ENCODE measurements at regions not wholly inside any gene's neighbourhood (a gene's known extent, or its start where the extent isn't known, plus 50 kb on each side); places are given as distances from the start of the nearest gene placed in this dataset.
"Not testable (repeated sequence)": the region's sequence is repeated elsewhere in the genome, so short reads cannot be mapped to it uniquely, and the experiment has no call there.

DNA sequence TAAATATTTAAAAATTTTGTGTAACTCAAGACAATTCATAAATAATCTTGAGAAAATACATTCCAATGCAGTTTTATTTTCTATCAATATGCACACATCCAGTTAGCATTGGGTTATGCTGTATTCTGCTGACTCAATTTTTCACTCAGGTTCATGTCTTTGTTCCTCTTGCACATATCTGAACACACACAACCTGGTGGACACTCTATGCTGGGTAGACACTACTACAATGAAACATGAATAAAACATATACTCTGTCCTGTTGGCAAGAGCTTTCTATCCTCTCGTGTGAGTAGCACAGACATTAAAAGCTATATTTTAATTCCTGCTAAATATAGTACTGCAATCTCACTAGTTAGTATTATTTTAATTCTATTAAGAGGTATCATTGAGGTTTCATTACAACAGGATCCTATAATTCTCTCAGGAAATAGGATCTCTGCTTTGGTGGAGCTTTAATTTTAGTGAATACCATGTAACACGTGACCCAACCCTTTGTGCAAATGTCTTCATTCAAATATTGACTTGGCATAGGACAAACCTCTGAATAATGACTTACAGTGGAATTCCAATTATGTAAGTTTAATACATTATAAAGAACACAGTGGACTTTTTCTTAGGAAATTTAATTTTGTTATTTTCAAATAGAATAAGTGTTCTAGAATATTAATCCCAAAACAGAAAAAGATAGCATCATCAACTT lies 342.3 kb upstream of the TMEFF2 start:
- TF ChIP-seq CTCF (IDR thresholded peaks at IDR 0.05; ENCODE audit: extremely low read depth, low read depth, low read length) = no peak

DNA sequence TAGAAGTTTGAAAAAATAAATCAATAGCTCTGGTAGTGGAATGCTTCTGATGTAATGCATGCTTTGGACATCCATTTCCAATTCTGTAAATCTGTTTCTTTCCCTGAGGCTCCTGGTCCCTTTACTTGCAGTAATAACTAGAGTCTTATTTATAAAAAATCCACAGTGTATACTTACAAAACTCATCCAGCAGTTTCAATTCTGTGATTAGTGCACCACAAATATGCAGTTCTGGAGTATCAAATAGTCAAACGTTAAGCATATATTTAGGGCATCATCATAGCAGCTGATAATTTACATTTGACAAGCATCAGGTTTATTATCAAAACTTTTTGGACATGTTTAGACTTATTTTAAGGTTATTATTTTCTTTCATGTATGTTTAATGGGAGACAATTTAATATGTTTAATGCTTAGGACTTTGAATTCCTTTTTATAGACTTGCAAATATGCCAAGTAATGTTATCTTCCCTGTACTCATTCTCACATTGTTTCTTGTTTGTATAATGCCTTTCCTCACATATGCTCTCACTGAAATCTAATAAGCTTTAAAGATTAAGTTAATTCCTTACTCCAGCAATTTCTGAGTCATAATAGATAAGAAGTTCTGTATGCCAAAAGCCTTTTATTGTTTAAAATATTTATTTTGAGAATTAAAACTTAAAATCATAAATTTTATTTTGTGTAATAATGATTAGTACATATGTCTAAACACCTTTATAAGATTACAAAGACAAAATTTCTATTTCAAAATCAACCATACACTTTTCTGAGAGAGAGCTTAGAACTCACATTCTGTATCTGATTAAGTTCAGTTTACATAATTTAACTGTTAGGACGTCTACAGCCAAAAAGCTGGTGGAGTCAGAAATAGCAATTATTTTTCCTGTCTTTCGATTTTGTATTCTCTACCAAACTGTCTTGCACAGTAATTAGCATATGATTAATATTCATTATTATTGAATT lies 341.5 kb upstream of the TMEFF2 start:
- no peak overlapping the region for H3K4me3 ChIP-seq (ENCODE audit: insufficient read depth, low read length)
- no peaks in the 10 kb centered on the region for H3K9me3 ChIP-seq (ENCODE audit: low read depth, low read length)
- no peak for TF ChIP-seq CTCF (IDR thresholded peaks at IDR 0.05; ENCODE audit: extremely low read depth, low read depth, low read length)
- no peaks in the 10 kb centered on the region for H3K36me3 ChIP-seq (ENCODE audit: insufficient read depth, low read length)
- no peak overlapping the region for H3K27ac ChIP-seq (ENCODE audit: low read depth, low read length)
- H3K79me2 ChIP-seq (ENCODE audit: insufficient read depth, low read length) = no peaks in the 10 kb centered on the region
- no peaks in the 10 kb centered on the region for H3K4me1 ChIP-seq (ENCODE audit: insufficient read depth, low read length)
- no peak overlapping the region for H2AFZ ChIP-seq (ENCODE audit: low read length)
- H3K4me2 ChIP-seq (ENCODE audit: insufficient read depth, low read length) = no peak overlapping the region
- no peaks in the 10 kb centered on the region for H4K20me1 ChIP-seq (ENCODE audit: insufficient read depth, low read length)
- H3K27me3 ChIP-seq (ENCODE audit: insufficient read depth, low read length) = no peaks in the 10 kb centered on the region
- no peak for DNase-seq (ENCODE audit: insufficient read length, low spot score, missing footprints)

More for the DNA sequence above, 342.3 kb upstream of the TMEFF2 start:
- no peaks in the 10 kb centered on the region for H3K36me3 ChIP-seq (ENCODE audit: insufficient read depth, low read length)
- H3K9me3 ChIP-seq (ENCODE audit: low read depth, low read length) = no peaks in the 10 kb centered on the region
- H3K27me3 ChIP-seq (ENCODE audit: insufficient read depth, low read length) = no peaks in the 10 kb centered on the region
- DNase-seq (ENCODE audit: insufficient read length, low spot score, missing footprints) = no peak
- H3K4me2 ChIP-seq (ENCODE audit: insufficient read depth, low read length) = no peak overlapping the region
- H2AFZ ChIP-seq (ENCODE audit: low read length) = no peak overlapping the region
- H3K4me3 ChIP-seq (ENCODE audit: insufficient read depth, low read length) = no peak overlapping the region
- H3K27ac ChIP-seq (ENCODE audit: low read depth, low read length) = no peak overlapping the region
- H4K20me1 ChIP-seq (ENCODE audit: insufficient read depth, low read length) = no peaks in the 10 kb centered on the region
- H3K79me2 ChIP-seq (ENCODE audit: insufficient read depth, low read length) = no peaks in the 10 kb centered on the region
- no peaks in the 10 kb centered on the region for H3K4me1 ChIP-seq (ENCODE audit: insufficient read depth, low read length)

DNA sequence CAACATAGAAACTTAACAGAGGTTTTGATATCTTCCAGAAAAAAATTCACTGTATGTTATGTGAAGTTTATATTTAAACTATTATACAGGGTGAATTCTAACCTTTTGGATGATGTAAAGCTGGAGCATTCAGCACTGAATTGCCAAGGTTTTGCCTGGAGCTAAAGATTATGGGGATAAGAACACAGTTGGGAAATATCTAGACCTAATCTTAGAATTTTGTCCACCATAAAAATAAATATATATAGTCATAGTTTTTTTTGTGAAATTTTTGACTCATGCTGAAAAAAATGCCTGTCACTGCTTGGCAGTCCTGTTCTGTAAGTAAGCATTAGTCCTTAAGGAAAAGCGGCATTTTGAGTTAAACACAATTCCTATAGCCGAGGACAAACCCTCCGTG lies 339.3 kb upstream of the TMEFF2 start:
- Histone ChIP-seq H3K27me3 (ENCODE audit: insufficient read depth, low read length) (no peaks in the 10 kb centered on the region), H2AFZ (ENCODE audit: low read length) (no peak overlapping the region), H3K4me3 (ENCODE audit: insufficient read depth, low read length) (no peak overlapping the region), H3K4me2 (ENCODE audit: insufficient read depth, low read length) (no peak overlapping the region), H3K27ac (ENCODE audit: low read depth, low read length) (no peak overlapping the region), H3K4me1 (ENCODE audit: insufficient read depth, low read length) (no peaks in the 10 kb centered on the region), H4K20me1 (ENCODE audit: insufficient read depth, low read length) (no peaks in the 10 kb centered on the region), H3K36me3 (ENCODE audit: insufficient read depth, low read length) (no peaks in the 10 kb centered on the region), H3K9me3 (ENCODE audit: low read depth, low read length) (no peaks in the 10 kb centered on the region), H3K79me2 (ENCODE audit: insufficient read depth, low read length) (no peaks in the 10 kb centered on the region)
- no peak for DNase-seq (ENCODE audit: insufficient read length, low spot score, missing footprints)
- no peak for TF ChIP-seq CTCF (IDR thresholded peaks at IDR 0.05; ENCODE audit: extremely low read depth, low read depth, low read length)

GRCh38 chr2:192524642-192525251 lies 330.0 kb upstream of the TMEFF2 start:
- DNase-seq (ENCODE audit: insufficient read length, low spot score, missing footprints); H3K4me1 ChIP-seq (ENCODE audit: insufficient read depth, low read length); H3K36me3 ChIP-seq (ENCODE audit: insufficient read depth, low read length); H3K79me2 ChIP-seq (ENCODE audit: insufficient read depth, low read length); H4K20me1 ChIP-seq (ENCODE audit: insufficient read depth, low read length); H3K27me3 ChIP-seq (ENCODE audit: insufficient read depth, low read length); H3K4me3 ChIP-seq (ENCODE audit: insufficient read depth, low read length); H3K27ac ChIP-seq (ENCODE audit: low read depth, low read length); H2AFZ ChIP-seq (ENCODE audit: low read length); H3K9me3 ChIP-seq (ENCODE audit: low read depth, low read length); H3K4me2 ChIP-seq (ENCODE audit: insufficient read depth, low read length): not testable (repeated sequence)

DNA sequence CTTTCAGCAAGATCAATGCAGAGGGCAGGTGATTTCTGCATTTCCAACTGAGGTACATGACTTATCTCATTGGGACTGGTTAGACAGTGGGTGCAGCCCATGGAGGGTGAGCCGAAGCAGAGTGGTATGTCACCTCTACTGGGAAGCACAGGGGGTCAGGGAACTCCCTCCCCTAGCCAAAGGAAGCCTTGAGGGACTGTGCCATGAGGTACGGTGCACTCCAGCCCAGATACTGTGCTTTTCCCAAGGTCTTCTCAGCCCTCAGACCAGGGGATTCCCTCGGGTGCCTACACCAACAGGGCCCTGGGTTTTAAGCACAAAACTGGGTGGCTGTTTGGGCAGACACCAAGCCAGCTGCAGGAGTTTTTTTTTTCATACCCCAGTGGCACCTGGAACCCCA lies 329.5 kb upstream of the TMEFF2 start:
- H4K20me1 ChIP-seq (ENCODE audit: insufficient read depth, low read length); H3K9me3 ChIP-seq (ENCODE audit: low read depth, low read length); H3K27ac ChIP-seq (ENCODE audit: low read depth, low read length); H3K36me3 ChIP-seq (ENCODE audit: insufficient read depth, low read length); H2AFZ ChIP-seq (ENCODE audit: low read length); H3K79me2 ChIP-seq (ENCODE audit: insufficient read depth, low read length); DNase-seq (ENCODE audit: insufficient read length, low spot score, missing footprints); H3K4me3 ChIP-seq (ENCODE audit: insufficient read depth, low read length); H3K4me2 ChIP-seq (ENCODE audit: insufficient read depth, low read length); H3K27me3 ChIP-seq (ENCODE audit: insufficient read depth, low read length); H3K4me1 ChIP-seq (ENCODE audit: insufficient read depth, low read length): not testable (repeated sequence)

Data from osteoblast (primary cell).